DND-41 (cell line): ENCODE measurements at regions not wholly inside any gene's neighbourhood (a gene's known extent, or its start where the extent isn't known, plus 50 kb on each side); places are given as distances from the start of the nearest gene placed in this dataset.

Source experiments
- EZH2 ChIP-seq: IDR thresholded peaks from 3 replicates; pipeline ENCODE4 v1.6.1; 2012; ENCODE audit warnings: borderline replicate concordance, low read depth, mild to moderate bottlenecking, moderate library complexity, low read length, inconsistent platforms; ENCODE audit not compliant: severe bottlenecking
- TF ChIP-seq, protein P1 (sequence below): IDR thresholded peaks from 2 replicates; pipeline ENCODE4 v1.5.1; 2012; ENCODE audit warnings: borderline replicate concordance, low read length, moderate library complexity, mild to moderate bottlenecking; ENCODE audit not compliant: poor library complexity, severe bottlenecking; ENCODE audit errors: extremely low read depth

DNA sequence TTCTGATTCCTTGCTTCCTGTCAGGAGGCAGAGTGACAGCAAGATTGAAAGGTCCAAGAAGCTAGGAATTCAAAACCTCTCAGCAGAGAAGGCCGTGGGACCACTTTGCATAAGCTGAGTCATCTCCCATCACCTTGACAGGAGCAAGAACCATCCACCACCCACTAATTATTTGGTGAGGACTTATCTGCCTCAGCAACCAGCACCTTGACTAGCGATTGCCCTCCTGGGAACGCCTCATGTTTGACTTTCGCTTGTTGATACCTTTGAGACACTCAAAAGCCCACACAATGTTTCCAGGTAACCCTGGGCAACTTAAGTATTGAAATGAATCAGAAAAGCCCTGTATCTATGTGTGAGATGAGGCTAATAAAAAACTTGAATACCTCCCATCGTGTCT, 233.5 kb upstream of the GYPA start:
- no peak for TF ChIP-seq EZH2
- TF ChIP-seq, protein P1, sequence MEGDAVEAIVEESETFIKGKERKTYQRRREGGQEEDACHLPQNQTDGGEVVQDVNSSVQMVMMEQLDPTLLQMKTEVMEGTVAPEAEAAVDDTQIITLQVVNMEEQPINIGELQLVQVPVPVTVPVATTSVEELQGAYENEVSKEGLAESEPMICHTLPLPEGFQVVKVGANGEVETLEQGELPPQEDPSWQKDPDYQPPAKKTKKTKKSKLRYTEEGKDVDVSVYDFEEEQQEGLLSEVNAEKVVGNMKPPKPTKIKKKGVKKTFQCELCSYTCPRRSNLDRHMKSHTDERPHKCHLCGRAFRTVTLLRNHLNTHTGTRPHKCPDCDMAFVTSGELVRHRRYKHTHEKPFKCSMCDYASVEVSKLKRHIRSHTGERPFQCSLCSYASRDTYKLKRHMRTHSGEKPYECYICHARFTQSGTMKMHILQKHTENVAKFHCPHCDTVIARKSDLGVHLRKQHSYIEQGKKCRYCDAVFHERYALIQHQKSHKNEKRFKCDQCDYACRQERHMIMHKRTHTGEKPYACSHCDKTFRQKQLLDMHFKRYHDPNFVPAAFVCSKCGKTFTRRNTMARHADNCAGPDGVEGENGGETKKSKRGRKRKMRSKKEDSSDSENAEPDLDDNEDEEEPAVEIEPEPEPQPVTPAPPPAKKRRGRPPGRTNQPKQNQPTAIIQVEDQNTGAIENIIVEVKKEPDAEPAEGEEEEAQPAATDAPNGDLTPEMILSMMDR: no peak
